DOHH2 (cell line): ENCODE measurements at regions not wholly inside any gene's neighbourhood (a gene's known extent, or its start where the extent isn't known, plus 50 kb on each side); places are given as distances from the start of the nearest gene placed in this dataset.

Experiments
- H3F3A ChIP-seq: fragments of 200-600 bp; sonication (generic), shearing (Covaris generic); 2 replicates; pipeline ENCODE4 v1.6.0; 2016; ENCODE audit warnings: antibody characterized with exemption, mild to moderate bottlenecking; ENCODE audit not compliant: control insufficient read depth, insufficient read depth
- H3K27ac ChIP-seq: fragments of 200-600 bp; sonication (generic); 2 replicates; pipeline ENCODE4 v1.5.1; 2014; ENCODE audit warnings: low read depth, mild to moderate bottlenecking, low read length, moderate library complexity
- H3K27me3 ChIP-seq: fragments of 200-600 bp; sonication (generic); 2 replicates; pipeline ENCODE4 v1.6.1; 2014; ENCODE audit warnings: mild to moderate bottlenecking, low read length, mixed read lengths; ENCODE audit not compliant: control insufficient read depth
- H3K36me3 ChIP-seq: fragments of 200-600 bp; sonication (generic); 2 replicates; pipeline ENCODE4 v1.6.1; 2014; ENCODE audit warnings: mild to moderate bottlenecking, low read length, moderate library complexity, mixed read lengths; ENCODE audit not compliant: control insufficient read depth
- H3K4me1 ChIP-seq: fragments of 200-600 bp; sonication (generic); 2 replicates; pipeline ENCODE4 v1.6.1; 2014; ENCODE audit warnings: mild to moderate bottlenecking, low read length, mixed read lengths; ENCODE audit not compliant: control insufficient read depth
- H3K4me2 ChIP-seq: fragments of 200-600 bp; sonication (generic); 2 replicates; pipeline ENCODE4 v1.6.0; 2014; ENCODE audit warnings: mild to moderate bottlenecking, low read length, moderate library complexity
- H3K4me3 ChIP-seq: fragments of 200-600 bp; sonication (generic); 2 replicates; pipeline ENCODE4 v1.5.1; 2014; ENCODE audit warnings: mild to moderate bottlenecking, low read length, mixed read lengths
- H3K79me2 ChIP-seq: fragments of 200-600 bp; sonication (generic); 2 replicates; pipeline ENCODE4 v1.6.1; 2014; ENCODE audit warnings: mild to moderate bottlenecking, low read length, mixed read lengths; ENCODE audit not compliant: control insufficient read depth
- H3K9me2 ChIP-seq: fragments of 200-600 bp; sonication (generic); replicated peaks from 2 replicates; pipeline ENCODE4 v1.6.1; 2014; ENCODE audit warnings: mild to moderate bottlenecking, low read length, mixed read lengths; ENCODE audit not compliant: control insufficient read depth
- H3K9me3 ChIP-seq: fragments of 200-600 bp; sonication (generic); 2 replicates; pipeline ENCODE4 v1.6.1; 2014; ENCODE audit warnings: antibody characterized with exemption, low read length, mixed read lengths; ENCODE audit not compliant: control insufficient read depth, insufficient read depth
- H4K20me1 ChIP-seq: fragments of 200-600 bp; sonication (generic); 2 replicates; pipeline ENCODE4 v1.6.0; 2014; ENCODE audit warnings: low read depth, mild to moderate bottlenecking, antibody characterized with exemption, low read length, moderate library complexity; ENCODE audit not compliant: control insufficient read depth, insufficient read depth
- CTCF ChIP-seq: fragments of 200-600 bp; sonication (generic); IDR thresholded peaks from one replicate; pipeline ENCODE4 v1.5.1; 2014; ENCODE audit warnings: antibody characterized with exemption, mild to moderate bottlenecking, low read depth, low read length; ENCODE audit not compliant: poor library complexity, severe bottlenecking
- EZH2phosphoT487 ChIP-seq: fragments of 200-600 bp; sonication (generic); IDR thresholded peaks from 2 replicates; pipeline ENCODE4 v1.6.1; 2017; ENCODE audit warnings: borderline replicate concordance, mild to moderate bottlenecking, antibody characterized with exemption, low read length, moderate library complexity, mixed read lengths

GRCh38 chr5:164336276-164336675 lies 830.9 kb downstream of the MAT2B start:
- H3K4me1 ChIP-seq = no peaks in the 10 kb centered on the region
- no peaks in the 10 kb centered on the region for H3K36me3 ChIP-seq
- H3K27ac ChIP-seq = no peak overlapping the region
- TF ChIP-seq CTCF (no peak), EZH2phosphoT487 (no peak)
- no peaks in the 10 kb centered on the region for H3K79me2 ChIP-seq
- H4K20me1 ChIP-seq = no peaks in the 10 kb centered on the region
- H3F3A ChIP-seq = no peaks in the 10 kb centered on the region
- no peaks in the 10 kb centered on the region for H3K9me3 ChIP-seq
- H3K4me2 ChIP-seq = no peak overlapping the region
- H3K9me2 ChIP-seq = no peaks in the 10 kb centered on the region
- H3K27me3 ChIP-seq = no peaks in the 10 kb centered on the region
- H3K4me3 ChIP-seq = no peak overlapping the region

- Histone ChIP-seq H3K27me3 (no peaks in the 10 kb centered on the region), H3K4me1 (no peaks in the 10 kb centered on the region), H3K9me3 (no peaks in the 10 kb centered on the region), H3K27ac (no peak overlapping the region), H4K20me1 (no peaks in the 10 kb centered on the region), H3K4me2 (no peak overlapping the region), H3K4me3 (no peak overlapping the region), H3K9me2 (no peaks in the 10 kb centered on the region), H3K36me3 (no peaks in the 10 kb centered on the region), H3K79me2 (no peaks in the 10 kb centered on the region), H3F3A (no peaks in the 10 kb centered on the region)
- TF ChIP-seq CTCF (no peak), EZH2phosphoT487 (no peak)
Observed at GRCh38 chr5:164336906-164337305, 831.5 kb downstream of the MAT2B start.

GRCh38 chr5:164341056-164341619 lies 835.7 kb downstream of the MAT2B start:
- Histone ChIP-seq H3K36me3 (no peaks in the 10 kb centered on the region), H3K79me2 (no peaks in the 10 kb centered on the region), H3K27ac (no peak overlapping the region), H3K4me1 (no peaks in the 10 kb centered on the region), H3K27me3 (no peaks in the 10 kb centered on the region), H4K20me1 (no peaks in the 10 kb centered on the region), H3K4me2 (no peak overlapping the region), H3K9me2 (no peaks in the 10 kb centered on the region), H3K4me3 (no peak overlapping the region), H3K9me3 (no peaks in the 10 kb centered on the region), H3F3A (no peaks in the 10 kb centered on the region)
- TF ChIP-seq EZH2phosphoT487 (no peak), CTCF (no peak)
